Activated T-cell treated with anti-CD3 and anti-CD28 coated beads, Interleukin-2, amount 50 U/mL, for 48 hours (primary cell): ENCODE measurements at regions not wholly inside any gene's neighbourhood (a gene's known extent, or its start where the extent isn't known, plus 50 kb on each side); places are given as distances from the start of the nearest gene placed in this dataset.
"Not testable (repeated sequence)": the region's sequence is repeated elsewhere in the genome, so short reads cannot be mapped to it uniquely, and the experiment has no call there.

Experiments used
- DNase-seq, 2 experiments: peaks; one replicate each; pipeline ENCODE4 v3.0.0-alpha.2; 2020

DNA sequence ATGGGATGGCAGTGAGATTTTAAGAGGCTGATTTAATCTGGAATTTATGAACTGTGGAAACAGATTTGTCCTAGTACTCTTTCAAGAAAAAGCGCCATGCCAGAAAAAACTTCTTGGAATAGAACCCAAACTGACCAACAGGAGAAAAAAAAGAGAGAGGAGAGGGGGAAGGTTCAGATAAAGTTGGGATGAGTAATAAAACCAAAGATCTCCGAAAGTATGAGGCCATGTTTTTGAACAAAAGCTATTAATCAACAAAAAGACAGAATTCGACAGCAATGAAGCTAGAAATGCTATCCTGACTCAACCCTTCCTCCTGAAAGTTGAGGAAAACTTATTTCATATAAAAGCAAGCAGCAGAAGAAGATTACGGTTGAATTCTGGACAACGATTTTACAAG lies 135.5 kb downstream of the CEMIP2 start:
- DNase-seq: no peak

GRCh38 chr9:71630377-71630995 lies 137.8 kb downstream of the CEMIP2 start:
- DNase-seq: no peak

- no peak for DNase-seq
Observed at GRCh38 chr9:71629578-71630215, 138.6 kb downstream of the CEMIP2 start.

DNA sequence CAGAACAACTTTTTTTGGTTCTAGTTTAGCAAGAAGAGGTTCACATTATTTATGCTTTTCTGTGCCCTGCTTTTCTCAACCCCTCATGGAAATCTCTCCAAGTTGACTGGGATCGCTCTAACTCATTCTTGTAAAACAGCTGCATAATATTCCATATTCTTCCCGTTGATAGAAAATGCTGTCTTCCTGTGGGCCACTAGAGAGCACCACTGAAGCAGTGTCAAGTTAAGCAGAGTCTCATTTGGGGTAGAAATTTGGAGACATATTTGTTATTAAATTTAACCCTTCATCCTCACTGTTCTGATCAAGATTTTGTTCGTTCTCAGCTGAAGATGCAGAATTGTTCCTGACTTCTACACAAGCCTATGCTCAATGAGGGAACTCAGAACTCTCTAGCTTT lies 140.1 kb downstream of the CEMIP2 start:
- DNase-seq: no peak

DNA sequence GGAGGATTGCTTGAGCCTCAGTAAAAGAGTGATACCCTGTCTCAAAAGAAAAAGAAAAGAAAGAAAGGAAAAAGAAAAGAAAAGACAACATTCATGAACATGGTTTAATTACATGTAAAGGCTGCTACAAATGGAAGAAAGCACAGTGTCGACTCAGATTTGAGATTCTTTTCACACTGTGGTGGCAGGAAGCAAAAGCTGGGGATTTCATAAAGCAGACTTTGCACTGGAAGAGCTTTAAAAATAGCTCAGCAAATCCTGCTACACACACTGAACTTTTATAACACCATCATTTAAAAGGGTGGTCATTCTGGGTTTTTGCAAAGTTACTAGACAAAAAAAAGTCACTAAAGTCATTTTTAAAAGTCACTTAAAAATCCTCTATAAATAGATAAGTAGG lies 140.8 kb downstream of the CEMIP2 start:
- no peak for DNase-seq

DNA sequence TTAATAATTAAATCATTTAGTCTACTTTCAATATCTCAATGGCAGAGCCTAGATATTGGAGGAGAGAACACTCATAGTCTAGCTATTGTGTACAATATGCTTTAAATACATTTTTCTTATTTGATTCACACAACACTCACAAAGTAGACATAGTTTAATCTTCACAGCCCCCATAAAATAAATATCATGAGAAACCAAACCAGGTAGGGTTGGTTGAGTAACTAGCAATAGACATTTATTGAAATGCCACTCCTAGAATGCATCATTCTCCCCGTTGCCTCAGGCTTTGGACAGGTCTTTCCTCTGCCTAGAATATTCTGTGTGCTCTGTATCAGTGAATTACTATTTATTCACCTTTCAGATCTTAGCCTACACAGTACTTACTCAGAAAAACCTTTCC lies 141.9 kb downstream of the CEMIP2 start:
- no peak for DNase-seq

- DNase-seq: no peak
Observed at GRCh38 chr9:71624728-71625127, 143.6 kb downstream of the CEMIP2 start.

- DNase-seq: no peak
Observed at GRCh38 chr9:71620746-71621145, 147.6 kb downstream of the CEMIP2 start.

- no peak for DNase-seq
Observed at GRCh38 chr9:71620331-71620730, 148.0 kb downstream of the CEMIP2 start.

DNA sequence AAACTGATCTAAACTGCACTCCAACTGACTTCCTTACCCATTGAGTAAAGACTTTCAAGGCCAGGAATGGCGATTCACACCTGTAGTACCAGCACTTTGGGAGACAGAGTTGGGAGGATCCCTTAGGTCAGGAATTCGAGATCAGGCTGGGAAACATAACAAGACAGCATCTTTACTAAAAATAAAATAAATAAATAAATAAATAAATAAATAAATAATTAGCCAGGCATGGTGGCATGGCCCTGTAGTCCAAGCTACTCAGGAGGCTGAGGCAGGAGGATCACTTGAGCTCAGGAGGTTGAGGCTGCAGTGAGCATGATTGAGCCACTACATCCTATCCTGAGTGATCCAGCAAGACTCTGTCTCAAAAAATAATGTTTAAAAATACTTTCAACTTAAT lies 148.4 kb downstream of the CEMIP2 start:
- no peak for DNase-seq

DNA sequence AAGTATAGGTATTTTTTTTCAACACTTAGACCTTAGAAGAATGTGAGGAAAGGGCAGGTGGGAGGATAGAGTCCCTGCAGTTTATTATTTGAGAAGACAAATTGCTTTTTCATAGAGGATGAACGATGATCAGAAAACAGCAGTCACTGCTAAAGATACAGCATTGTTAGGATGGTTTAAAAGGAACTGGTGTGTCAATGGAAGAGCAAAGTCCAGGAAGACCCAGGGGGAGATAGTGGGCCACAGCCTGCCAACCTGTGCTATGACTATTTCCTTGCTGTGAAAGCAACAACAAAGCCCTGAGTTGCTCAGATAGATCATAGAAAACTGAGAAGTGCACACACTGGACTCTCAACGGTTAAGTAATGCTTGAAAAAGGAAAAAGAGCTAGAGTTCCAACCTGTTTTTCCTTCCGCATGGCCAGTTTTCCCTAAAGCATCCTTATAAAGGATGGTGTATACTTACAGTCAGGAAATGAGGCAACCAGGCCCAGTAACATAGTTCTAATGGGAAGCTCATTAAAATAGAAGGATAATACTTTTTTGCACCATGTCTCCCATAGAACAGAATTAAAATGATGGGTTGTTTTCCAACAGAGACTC lies 153.8 kb downstream of the CEMIP2 start:
- no peak for DNase-seq

DNA sequence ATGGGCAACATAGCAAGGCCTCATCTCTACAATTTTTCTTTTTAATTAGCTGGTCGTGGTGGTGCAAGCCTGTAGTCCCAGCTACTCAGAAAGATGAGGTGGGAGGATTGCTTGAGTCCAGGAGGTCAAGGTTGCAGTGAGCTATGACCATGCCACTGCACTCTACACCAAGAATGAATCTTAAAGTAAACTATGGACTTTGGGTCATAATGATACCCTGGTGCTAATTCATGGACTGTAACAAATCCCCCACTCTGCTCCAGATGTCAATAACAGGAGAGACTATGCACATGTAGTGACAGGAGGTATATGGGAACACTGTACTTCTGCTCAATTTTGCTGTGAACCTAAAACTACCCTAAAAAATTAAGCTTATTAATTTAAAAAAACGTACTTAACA lies 155.4 kb downstream of the CEMIP2 start:
- no peak for DNase-seq

DNA sequence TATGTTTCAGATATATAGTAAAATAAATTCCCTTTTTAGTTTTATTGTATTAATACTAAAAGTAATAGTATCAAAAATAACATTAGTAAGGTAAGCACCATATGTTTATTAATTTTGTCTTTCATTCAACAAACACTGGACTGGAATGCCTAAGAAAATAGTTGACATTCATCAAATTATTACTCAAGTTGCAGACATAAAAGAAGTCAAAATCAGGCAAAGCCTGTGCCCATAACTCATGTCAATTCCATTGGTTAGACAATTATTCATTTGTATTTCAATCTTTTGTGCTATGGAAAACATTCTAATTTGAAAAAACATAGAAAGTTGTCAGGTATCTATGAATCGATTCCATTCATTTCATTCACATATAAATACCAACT lies 158.9 kb downstream of the CEMIP2 start:
- DNase-seq: no peak

DNA sequence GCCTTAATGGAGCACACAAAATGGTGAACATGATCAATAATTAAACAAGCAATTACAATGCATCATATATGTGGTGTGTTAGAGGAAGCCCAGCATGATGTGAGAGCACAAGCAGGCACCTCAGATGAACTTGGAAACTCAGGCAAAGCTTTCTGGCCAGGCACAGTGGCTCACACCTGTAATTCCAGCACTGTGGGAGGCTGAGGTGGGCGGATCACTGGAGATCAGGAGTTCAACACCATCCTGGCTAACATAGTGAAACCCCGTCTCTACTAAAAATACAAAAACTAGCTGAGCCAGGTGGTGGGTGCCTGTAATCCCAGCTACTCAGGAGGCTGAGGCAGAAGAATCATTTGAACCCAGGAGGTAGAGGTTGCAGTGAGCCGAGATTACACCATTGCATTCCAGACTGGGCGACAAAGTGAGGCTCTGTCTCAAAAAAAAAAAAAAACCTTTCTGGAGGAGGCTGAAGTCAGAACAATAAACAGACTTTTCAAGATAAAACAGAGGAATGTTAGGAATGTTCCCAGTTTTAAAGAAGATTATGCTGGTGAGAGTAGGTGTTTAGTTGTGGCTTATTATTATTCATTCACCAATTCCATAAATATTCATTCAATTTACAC lies 159.4 kb downstream of the CEMIP2 start:
- DNase-seq: no peak

DNA sequence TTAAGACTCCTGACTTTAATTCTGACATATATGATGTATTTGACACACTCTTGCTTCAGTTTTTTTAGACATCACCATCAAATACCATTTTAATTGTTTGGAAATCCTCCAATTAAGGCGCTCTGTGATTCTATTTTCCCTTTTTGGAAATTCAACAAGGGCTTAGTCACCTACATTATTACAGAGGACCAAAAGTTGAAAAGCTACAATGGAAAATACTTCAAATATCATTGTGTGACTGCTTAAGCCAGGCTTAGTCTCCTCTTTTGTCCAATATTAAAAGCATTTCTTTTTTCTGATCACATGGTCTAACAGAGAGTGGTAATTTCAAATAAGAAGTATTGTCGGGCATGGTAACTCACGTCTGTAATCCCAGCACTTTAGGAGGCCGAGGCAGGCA lies 160.3 kb downstream of the CEMIP2 start:
- no peak for DNase-seq

DNA sequence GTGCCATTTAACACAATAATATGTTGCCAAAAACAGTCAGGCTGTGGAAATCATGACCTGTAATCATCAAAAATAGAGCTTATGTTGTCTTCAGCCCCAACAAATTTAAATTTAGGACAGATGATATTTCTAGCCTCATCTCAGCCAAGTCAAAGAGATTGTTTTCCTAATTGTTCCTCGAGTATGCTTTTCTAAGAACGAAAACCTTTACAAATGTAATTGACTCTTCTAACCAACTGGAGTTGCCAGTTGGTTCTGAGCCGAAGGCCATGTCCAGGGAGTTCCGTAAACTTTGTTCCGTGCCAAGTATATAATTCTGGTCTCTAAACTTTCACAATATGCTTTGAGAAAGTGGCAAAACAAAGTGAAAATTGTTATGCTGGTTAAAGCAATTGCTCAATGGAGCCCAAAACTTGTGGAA lies 160.8 kb downstream of the CEMIP2 start:
- DNase-seq: no peak

DNA sequence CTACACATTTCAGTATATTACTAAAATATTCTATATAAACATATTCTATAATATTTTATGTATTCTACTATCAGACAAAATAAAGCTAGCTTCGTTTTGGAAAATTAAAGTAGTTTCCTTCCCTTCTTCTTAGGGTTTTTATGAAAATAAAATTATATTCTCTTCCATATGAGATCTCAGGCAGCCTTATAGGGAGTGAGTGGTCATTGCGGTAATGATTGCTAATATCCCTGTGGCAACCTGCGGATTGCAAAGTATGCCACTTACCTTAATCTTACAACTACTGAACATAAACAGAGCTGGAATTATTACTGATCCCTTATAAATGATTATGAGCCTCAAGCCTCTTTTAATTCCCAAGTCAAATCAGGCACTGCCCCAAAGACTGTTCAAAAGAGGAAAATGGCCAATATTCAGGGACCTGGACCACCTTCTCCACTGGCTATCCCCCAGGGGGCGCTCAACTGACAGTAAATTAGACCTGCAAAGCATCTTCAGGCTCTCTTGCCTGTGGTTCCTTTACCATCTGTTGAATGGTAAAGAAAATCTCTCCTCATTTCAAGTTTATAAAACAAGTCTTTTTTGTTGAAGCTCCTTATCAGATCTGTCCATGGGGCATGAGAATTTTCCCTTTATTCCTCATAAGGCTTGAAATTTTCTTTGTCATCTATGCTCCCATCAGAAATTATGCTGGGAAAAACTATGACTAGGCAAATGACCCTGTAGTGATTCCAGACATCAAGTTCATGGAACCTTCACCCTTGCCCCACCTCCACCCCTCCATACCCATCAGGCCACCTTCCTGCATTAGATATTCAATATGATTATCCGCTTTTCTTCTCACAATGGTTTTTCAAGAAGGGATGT lies 163.9 kb downstream of the CEMIP2 start:
- peak; percentile 79 to 80 for DNase-seq

- no peak for DNase-seq
Observed at GRCh38 chr9:71602652-71603051, 165.7 kb downstream of the CEMIP2 start.

- not testable (repeated sequence) for DNase-seq
Observed at GRCh38 chr9:71595762-71596161, 172.6 kb downstream of the CEMIP2 start.

- no peak for DNase-seq
Observed at GRCh38 chr9:71594541-71594940, 173.8 kb downstream of the CEMIP2 start.

DNA sequence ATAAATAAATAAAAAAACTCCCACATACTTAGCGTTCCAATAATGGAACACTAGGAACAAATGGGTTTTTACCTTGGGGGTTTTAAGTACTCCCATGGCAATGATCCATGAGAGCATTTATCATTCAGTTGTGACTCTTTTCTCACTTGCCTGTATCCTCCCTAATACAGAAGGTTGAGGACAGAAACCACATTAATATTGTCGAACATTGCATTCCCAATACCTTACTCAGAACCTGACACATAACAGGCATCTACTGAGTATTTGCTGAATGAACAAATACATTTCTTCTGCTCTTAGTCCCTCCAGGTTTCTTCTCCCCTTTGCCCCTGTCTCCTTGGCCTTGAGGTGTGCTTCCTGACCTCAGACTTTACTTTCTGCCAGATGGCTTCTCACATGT lies 175.9 kb downstream of the CEMIP2 start:
- DNase-seq: no peak

GRCh38 chr9:71590362-71590761 lies 178.0 kb downstream of the CEMIP2 start:
- no peak for DNase-seq

DNA sequence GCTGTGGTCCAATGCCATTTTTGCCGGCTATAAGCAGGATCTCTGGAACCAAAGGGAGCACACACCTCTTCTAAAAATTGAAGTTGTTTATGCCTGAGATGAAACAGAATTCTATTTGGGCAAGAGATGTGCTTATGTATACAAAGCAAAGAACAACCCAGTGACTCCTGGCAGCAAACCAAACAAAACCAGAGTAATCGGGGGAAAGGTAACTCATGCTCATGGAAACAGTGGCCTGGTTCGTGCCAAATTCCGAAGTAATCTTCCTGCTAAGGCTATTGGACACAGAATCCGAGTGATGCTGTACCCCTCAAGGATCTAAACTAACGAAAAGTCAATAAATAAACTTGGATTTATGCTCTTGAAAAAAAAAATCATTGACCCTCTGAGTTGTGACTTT lies 178.7 kb downstream of the CEMIP2 start:
- DNase-seq: no peak
